Smooth muscle cell (in vitro differentiated cells): ENCODE measurements at regions not wholly inside any gene's neighbourhood (a gene's known extent, or its start where the extent isn't known, plus 50 kb on each side); places are given as distances from the start of the nearest gene placed in this dataset.
A peak's percentile ranks its signal among the peaks of the same experiment; 100 is the strongest.

Source experiments
- DNase-seq: peaks from one replicate; lab custom pipeline; 2025; ENCODE audit not compliant: unreplicated experiment; lab: John Stamatoyannopoulos, UW
- H2AFZ ChIP-seq: fragments of 200-600 bp; sonication (generic); 2 replicates; pipeline ENCODE4 v1.6.0; 2016; ENCODE audit warnings: antibody characterized with exemption, low read depth, mild to moderate bottlenecking
- H3F3A ChIP-seq: fragments of 200-600 bp; sonication (generic); 2 replicates; pipeline ENCODE4 v1.6.0; 2017; ENCODE audit warnings: antibody characterized with exemption, low read depth
- H3K27ac ChIP-seq: fragments of 200-600 bp; sonication (generic); 2 replicates; pipeline ENCODE4 v1.5.1; 2016; ENCODE audit warnings: low read depth, mild to moderate bottlenecking
- H3K27me3 ChIP-seq: fragments of 200-600 bp; sonication (generic); 2 replicates; pipeline ENCODE4 v1.6.1; 2016; ENCODE audit warnings: low read depth, mild to moderate bottlenecking
- H3K36me3 ChIP-seq: fragments of 200-600 bp; sonication (generic); 2 replicates; pipeline ENCODE4 v1.5.1; 2016; ENCODE audit warnings: low read depth
- H3K4me1 ChIP-seq: fragments of 200-600 bp; sonication (generic); 2 replicates; pipeline ENCODE4 v1.5.1; 2016; ENCODE audit warnings: low read depth
- H3K4me2 ChIP-seq: fragments of 200-600 bp; sonication (generic); 2 replicates; pipeline ENCODE4 v1.6.0; 2016; ENCODE audit warnings: mild to moderate bottlenecking
- H3K4me3 ChIP-seq: fragments of 200-600 bp; sonication (generic); 2 replicates; pipeline ENCODE4 v1.5.1; 2016; ENCODE audit warnings: mild to moderate bottlenecking
- H3K79me2 ChIP-seq: fragments of 200-600 bp; sonication (generic); 2 replicates; pipeline ENCODE4 v1.6.0; 2016; ENCODE audit warnings: low read depth, mild to moderate bottlenecking
- H3K9ac ChIP-seq: fragments of 200-600 bp; sonication (generic); 2 replicates; pipeline ENCODE4 v1.6.0; 2016; ENCODE audit warnings: low read depth
- H3K9me3 ChIP-seq: fragments of 200-600 bp; sonication (generic); replicated peaks from 2 replicates; pipeline ENCODE4 v1.5.1; 2016; ENCODE audit warnings: low read depth
- H4K20me1 ChIP-seq: fragments of 200-600 bp; sonication (generic); 2 replicates; pipeline ENCODE4 v1.6.0; 2016; ENCODE audit warnings: low read depth
- WGBS: methylation state at CpG from one replicate; pipeline ENCODE4 v1.1.7; 2016; ENCODE audit warnings: low lambda C conversion rate; 5-methylcytosine and 5-hydroxymethylcytosine counted together
- TF ChIP-seq, protein P1 (sequence below): fragments of 200-600 bp; sonication (generic); IDR thresholded peaks from 2 replicates; pipeline ENCODE4 v1.5.1; 2017; ENCODE audit warnings: borderline replicate concordance, mild to moderate bottlenecking, antibody characterized with exemption; ENCODE audit not compliant: insufficient read depth, poor library complexity, severe bottlenecking

DNA sequence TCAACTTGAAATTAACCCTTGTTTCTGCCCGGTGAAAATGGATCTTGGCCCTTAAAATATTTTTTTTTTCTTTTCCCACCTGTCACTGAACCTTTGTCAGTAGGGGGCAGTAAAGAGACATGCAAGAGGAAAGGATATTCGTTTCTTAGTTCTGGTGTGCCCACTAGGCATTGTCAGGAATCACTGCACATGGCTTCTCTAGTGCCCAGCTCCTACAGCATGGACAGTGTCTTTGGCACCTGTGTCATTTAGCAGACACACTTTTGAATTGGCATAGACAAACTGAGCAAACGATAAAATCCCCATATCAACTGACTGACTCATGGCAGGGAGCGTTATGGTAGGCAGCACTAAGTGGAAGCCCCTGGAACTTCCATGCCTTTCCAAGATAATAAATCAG lies 1048.1 kb downstream of the BRINP3 start:
- TF ChIP-seq, protein P1, sequence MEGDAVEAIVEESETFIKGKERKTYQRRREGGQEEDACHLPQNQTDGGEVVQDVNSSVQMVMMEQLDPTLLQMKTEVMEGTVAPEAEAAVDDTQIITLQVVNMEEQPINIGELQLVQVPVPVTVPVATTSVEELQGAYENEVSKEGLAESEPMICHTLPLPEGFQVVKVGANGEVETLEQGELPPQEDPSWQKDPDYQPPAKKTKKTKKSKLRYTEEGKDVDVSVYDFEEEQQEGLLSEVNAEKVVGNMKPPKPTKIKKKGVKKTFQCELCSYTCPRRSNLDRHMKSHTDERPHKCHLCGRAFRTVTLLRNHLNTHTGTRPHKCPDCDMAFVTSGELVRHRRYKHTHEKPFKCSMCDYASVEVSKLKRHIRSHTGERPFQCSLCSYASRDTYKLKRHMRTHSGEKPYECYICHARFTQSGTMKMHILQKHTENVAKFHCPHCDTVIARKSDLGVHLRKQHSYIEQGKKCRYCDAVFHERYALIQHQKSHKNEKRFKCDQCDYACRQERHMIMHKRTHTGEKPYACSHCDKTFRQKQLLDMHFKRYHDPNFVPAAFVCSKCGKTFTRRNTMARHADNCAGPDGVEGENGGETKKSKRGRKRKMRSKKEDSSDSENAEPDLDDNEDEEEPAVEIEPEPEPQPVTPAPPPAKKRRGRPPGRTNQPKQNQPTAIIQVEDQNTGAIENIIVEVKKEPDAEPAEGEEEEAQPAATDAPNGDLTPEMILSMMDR: peak; percentile 68
- Histone ChIP-seq H3K9ac (no peak overlapping the region), H3K36me3 (no peaks in the 10 kb centered on the region), H3K27ac (no peak overlapping the region), H3K4me2 (no peak overlapping the region), H3K27me3 (no peaks in the 10 kb centered on the region), H3F3A (no peaks in the 10 kb centered on the region), H3K4me3 (no peak overlapping the region), H3K4me1 (no peaks in the 10 kb centered on the region), H3K79me2 (no peaks in the 10 kb centered on the region), H3K9me3 (no peaks in the 10 kb centered on the region), H4K20me1 (no peaks in the 10 kb centered on the region), H2AFZ (no peak overlapping the region)
- no peak for DNase-seq
- 61% methylated on average over 4 of the region's 4 CpGs for WGBS

DNA sequence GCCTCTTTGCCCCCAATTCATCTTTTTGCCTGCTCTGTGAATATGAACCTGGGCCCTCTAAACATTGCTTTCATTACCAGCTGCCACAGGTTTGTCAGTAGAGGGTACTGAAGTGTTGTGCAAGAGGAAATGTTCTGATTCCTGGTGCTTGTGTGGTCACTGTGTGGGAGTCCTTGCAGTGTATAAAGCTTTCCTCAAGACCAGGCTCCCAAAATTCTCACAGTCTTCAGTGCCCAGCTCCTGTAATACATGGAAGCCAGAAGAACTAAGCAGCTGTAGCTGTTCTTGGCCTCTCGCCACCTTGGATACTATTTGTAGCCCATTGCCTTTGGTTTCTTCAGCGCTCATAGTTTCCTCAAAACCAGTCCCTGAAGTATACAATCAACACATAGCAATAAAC lies 1046.2 kb downstream of the BRINP3 start:
- Histone ChIP-seq H2AFZ (no peak overlapping the region), H4K20me1 (no peaks in the 10 kb centered on the region), H3K4me3 (no peak overlapping the region), H3K79me2 (no peaks in the 10 kb centered on the region), H3K9me3 (no peaks in the 10 kb centered on the region), H3K27ac (no peak overlapping the region), H3K4me2 (no peak overlapping the region), H3K36me3 (no peaks in the 10 kb centered on the region), H3K27me3 (no peaks in the 10 kb centered on the region), H3F3A (no peaks in the 10 kb centered on the region), H3K4me1 (no peaks in the 10 kb centered on the region), H3K9ac (no peak overlapping the region)
- 91% methylated on average over 2 of the region's 2 CpGs for WGBS
- TF ChIP-seq, protein P1: no peak
- no peak for DNase-seq

DNA sequence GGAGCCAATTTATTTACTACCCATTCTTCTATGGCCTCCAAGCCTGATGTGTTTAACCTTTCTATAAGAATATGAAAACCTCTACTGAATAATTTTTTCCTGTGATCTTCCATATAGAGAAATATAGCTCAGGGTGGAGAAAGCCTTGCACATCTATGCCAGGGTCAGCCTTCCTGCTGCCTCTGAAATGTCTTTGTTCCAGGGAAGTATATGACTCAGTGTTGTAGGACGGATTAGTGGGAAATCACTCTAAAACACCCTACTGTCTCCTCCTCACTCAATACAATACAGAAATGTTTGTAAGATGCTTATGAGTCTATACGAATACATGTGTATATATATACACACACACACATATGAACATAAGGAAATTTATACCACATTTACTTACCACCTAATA lies 1044.9 kb downstream of the BRINP3 start:
- Histone ChIP-seq H3K4me2 (no peak overlapping the region), H3K9ac (no peak overlapping the region), H3K27ac (no peak overlapping the region), H4K20me1 (no peaks in the 10 kb centered on the region), H3K27me3 (no peaks in the 10 kb centered on the region), H3K79me2 (no peaks in the 10 kb centered on the region), H2AFZ (no peak overlapping the region), H3F3A (no peaks in the 10 kb centered on the region), H3K9me3 (no peaks in the 10 kb centered on the region), H3K4me3 (no peak overlapping the region), H3K36me3 (no peaks in the 10 kb centered on the region), H3K4me1 (no peaks in the 10 kb centered on the region)
- DNase-seq: no peak
- TF ChIP-seq, protein P1: no peak
- WGBS: 78% methylated on average over 2 of the region's 2 CpGs

DNA sequence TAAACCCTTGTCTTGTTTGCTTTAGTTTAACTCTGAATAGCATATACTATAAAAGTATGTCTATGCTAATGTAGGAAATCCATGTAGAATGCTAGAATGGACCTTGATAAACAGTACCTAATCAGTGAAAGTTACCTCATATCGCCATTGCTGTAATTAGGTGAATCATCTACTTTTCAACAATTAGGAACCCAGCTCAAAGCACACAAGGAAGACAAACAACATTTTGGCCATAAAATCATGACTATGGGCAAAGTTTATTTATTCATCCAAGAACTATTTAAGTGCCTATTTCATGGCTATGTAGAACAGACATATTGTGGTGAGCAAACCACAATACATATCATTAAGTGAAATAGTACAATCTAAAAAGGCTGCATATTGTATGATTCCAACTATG lies 1043.2 kb downstream of the BRINP3 start:
- WGBS: 74% methylated on average over 1 of the region's 1 CpG
- Histone ChIP-seq H2AFZ (no peak overlapping the region), H3K4me2 (no peak overlapping the region), H3K4me1 (no peaks in the 10 kb centered on the region), H3K36me3 (no peaks in the 10 kb centered on the region), H4K20me1 (no peaks in the 10 kb centered on the region), H3F3A (no peaks in the 10 kb centered on the region), H3K79me2 (no peaks in the 10 kb centered on the region), H3K4me3 (no peak overlapping the region), H3K9me3 (no peaks in the 10 kb centered on the region), H3K27ac (no peak overlapping the region), H3K27me3 (no peaks in the 10 kb centered on the region), H3K9ac (no peak overlapping the region)
- TF ChIP-seq, protein P1: no peak
- DNase-seq: no peak
